ENCODE measurements at regions not wholly inside any gene's neighbourhood (a gene's known extent, or its start where the extent isn't known, plus 50 kb on each side); places are given as distances from the start of the nearest gene placed in this dataset.

DNA sequence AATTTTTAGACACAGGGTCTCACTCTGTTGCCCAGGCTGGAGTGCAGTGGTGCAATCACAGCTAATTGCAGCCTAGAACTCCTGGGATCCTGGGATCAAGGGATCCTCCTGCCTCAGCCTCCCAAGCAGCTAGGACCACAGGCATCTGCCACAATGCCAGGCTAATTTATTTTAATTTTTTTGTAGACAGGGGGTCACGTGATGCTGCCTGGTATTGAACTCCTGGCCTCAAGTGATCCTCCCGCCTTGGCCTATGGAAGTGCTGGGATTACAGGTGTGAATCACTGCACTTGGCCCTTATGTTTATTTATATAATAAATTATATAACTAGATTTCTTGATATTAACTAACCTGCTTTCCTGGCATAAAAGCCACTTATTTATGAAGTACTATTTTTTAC lies 1081.7 kb upstream of the FANCL start:
- ChIA-PET POLR2A (no interaction called here), CTCF (no interaction called here)
- Mint-ChIP-seq H3K27me3 (no peaks in the 10 kb centered on the region), H3K9me3 (no peaks in the 10 kb centered on the region), H3K27ac (no peak overlapping the region), H3K4me3 (no peak overlapping the region), H3K4me1 (ENCODE audit: low read depth) (no peaks in the 10 kb centered on the region), H3K36me3 (ENCODE audit: low read depth) (no peaks in the 10 kb centered on the region)
- Histone ChIP-seq H3K27ac (ENCODE audit: low read depth in 1 of 2, low read length in 2 of 2) (no peak overlapping the region), H3K4me1 (ENCODE audit: insufficient read depth, low read length) (no peaks in the 10 kb centered on the region), H3K27me3 (ENCODE audit: control insufficient read depth in 1 of 2, insufficient read depth in 2 of 2, low read length in 2 of 2) (no peaks in the 10 kb centered on the region), H3K36me3 (ENCODE audit: insufficient read depth, low read length) (no peaks in the 10 kb centered on the region), H3K4me3 (ENCODE audit: low read length) (no peak overlapping the region), H3K9me3 (ENCODE audit: control insufficient read depth in 1 of 2, insufficient read depth in 1 of 2, low read length in 2 of 2) (peaks cover 0 to 4% of the 10 kb centered on the region in 2 experiments)
- DNase-seq (no peak), ATAC-seq (ENCODE audit: poor library complexity) (no peak)
- TF ChIP-seq CTCF (IDR thresholded peaks at IDR 0.05): no peak
- intact Hi-C loops (cut with DNase I, micrococcal nuclease): no loop called here

DNA sequence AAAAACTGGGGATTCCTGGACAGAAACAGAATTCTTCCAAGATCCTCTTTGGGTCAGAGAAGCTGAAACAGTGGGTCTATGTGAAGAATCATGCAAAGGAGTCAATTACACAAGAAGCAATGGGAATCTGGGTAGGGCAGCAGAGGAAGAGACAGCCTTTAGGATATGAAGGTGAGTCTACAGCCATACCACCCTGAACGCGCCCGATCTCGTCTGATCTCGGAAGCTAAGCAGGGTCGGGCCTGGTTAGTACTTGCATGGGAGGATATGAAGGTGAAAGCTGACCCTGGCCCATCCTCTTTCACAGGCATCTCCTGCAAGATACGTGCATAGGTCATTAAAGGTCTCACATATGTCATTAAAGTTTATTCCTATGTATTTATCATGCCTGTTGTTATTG lies 1080.9 kb upstream of the FANCL start:
- ChIA-PET CTCF (no interaction called here), POLR2A (no interaction called here)
- Mint-ChIP-seq H3K27me3 (no peaks in the 10 kb centered on the region), H3K4me1 (ENCODE audit: low read depth) (no peaks in the 10 kb centered on the region), H3K27ac (no peak overlapping the region), H3K9me3 (no peaks in the 10 kb centered on the region), H3K4me3 (no peak overlapping the region), H3K36me3 (ENCODE audit: low read depth) (no peaks in the 10 kb centered on the region)
- Histone ChIP-seq H3K9me3 (ENCODE audit: control insufficient read depth in 1 of 2, insufficient read depth in 1 of 2, low read length in 2 of 2) (peaks cover 0 to 4% of the 10 kb centered on the region in 2 experiments), H3K36me3 (ENCODE audit: insufficient read depth, low read length) (no peaks in the 10 kb centered on the region), H3K27ac (ENCODE audit: low read depth in 1 of 2, low read length in 2 of 2) (no peak overlapping the region), H3K27me3 (ENCODE audit: control insufficient read depth in 1 of 2, insufficient read depth in 2 of 2, low read length in 2 of 2) (no peaks in the 10 kb centered on the region), H3K4me3 (ENCODE audit: low read length) (no peak overlapping the region), H3K4me1 (ENCODE audit: insufficient read depth, low read length) (no peaks in the 10 kb centered on the region)
- DNase-seq (no peak), ATAC-seq (ENCODE audit: poor library complexity) (no peak)
- intact Hi-C loops (cut with DNase I, micrococcal nuclease): no loop called here
- no peak for TF ChIP-seq CTCF (IDR thresholded peaks at IDR 0.05)

DNA sequence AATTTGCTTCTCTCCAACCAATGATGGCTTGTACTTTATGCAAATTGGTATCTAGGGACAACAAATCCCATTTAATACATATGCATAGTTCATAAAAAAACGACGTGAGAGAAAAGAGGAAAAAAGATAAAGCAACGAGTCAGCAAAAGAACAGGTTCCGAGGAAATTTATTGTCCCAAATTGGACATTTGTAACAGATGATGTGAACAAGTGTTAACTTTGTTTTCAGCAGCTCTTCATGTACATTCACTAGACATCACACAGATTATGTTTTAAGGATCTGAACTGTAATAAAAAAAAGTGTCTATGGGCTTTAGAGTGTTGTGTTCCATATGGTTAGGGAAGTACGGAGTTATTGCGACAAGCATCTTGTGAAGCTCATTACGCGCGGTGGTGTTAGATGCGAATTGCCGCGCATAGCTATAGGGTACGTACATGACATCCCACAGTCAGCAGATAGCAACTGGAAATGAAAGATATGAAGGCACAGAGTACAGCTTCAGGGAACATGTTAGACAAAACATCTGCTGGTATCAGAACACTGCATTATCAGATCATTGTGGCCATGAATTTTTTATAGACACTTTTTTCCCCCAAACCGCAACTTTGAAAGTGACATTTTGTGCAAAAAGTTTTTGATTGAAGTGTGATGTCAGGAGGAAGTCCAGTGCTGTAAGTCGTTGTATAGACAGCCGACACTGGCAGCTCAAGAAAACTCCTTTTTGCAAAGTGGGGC lies 1073.1 kb upstream of the FANCL start:
- Mint-ChIP-seq H3K27me3 (peaks cover 24% of the 10 kb centered on the region), H3K4me1 (ENCODE audit: low read depth) (peaks cover 6% of the 10 kb centered on the region), H3K9me3 (no peaks in the 10 kb centered on the region), H3K27ac (no peak overlapping the region), H3K36me3 (ENCODE audit: low read depth) (no peaks in the 10 kb centered on the region), H3K4me3 (no peak overlapping the region)
- ChIA-PET POLR2A (no interaction called here), CTCF (no interaction called here)
- Histone ChIP-seq H3K4me3 (ENCODE audit: low read length) (no peak overlapping the region), H3K4me1 (ENCODE audit: insufficient read depth, low read length) (no peaks in the 10 kb centered on the region), H3K27ac (ENCODE audit: low read depth in 1 of 2, low read length in 2 of 2) (no peak overlapping the region), H3K36me3 (ENCODE audit: insufficient read depth, low read length) (no peaks in the 10 kb centered on the region), H3K9me3 (ENCODE audit: control insufficient read depth in 1 of 2, insufficient read depth in 1 of 2, low read length in 2 of 2) (no peaks in the 10 kb centered on the region), H3K27me3 (ENCODE audit: control insufficient read depth in 1 of 2, insufficient read depth in 2 of 2, low read length in 2 of 2) (no peaks in the 10 kb centered on the region)
- ATAC-seq (ENCODE audit: poor library complexity): no peak
- DNase-seq: no peak
- no peak for TF ChIP-seq CTCF (IDR thresholded peaks at IDR 0.05)
- intact Hi-C loops (cut with DNase I, micrococcal nuclease): no loop called here

Data from CD4-positive, alpha-beta T cell (primary cell).